IMR-90 (cell line): ENCODE measurements at regions not wholly inside any gene's neighbourhood (a gene's known extent, or its start where the extent isn't known, plus 50 kb on each side); places are given as distances from the start of the nearest gene placed in this dataset.

Source experiments
- ATAC-seq: fragments of 200-7000 bp; cut with Tn5 transposase; 2 replicates; pipeline ENCODE4 v1.9.1; 2020; ENCODE audit warnings: low read depth, mild to moderate bottlenecking, moderate library complexity
- BruUV-seq: library from RNA; stranded (reverse); fragments of 400-500 nt; replicated peaks from 2 replicates; lab custom pipeline; 2021; lab: Mats Ljungman, UMichigan
- CTCF ChIA-PET: fragments of 300-600 bp; formaldehyde crosslinking; extraction: SDS; loops from one replicate; lab custom pipeline; 2021; ENCODE audit warnings: antibody characterized with exemption; lab: Yijun Ruan, JAX
- POLR2A ChIA-PET: fragments of 300-600 bp; sonication (Branson Sonifier 250); formaldehyde crosslinking; loops from one replicate; lab custom pipeline; 2022; ENCODE audit warnings: antibody characterized with exemption; ENCODE audit not compliant: unreplicated experiment; lab: Charles Lee
- DNase-seq: peaks from one replicate; pipeline ENCODE4 v3.0.0; 2013
- H2AFZ ChIP-seq: replicated peaks from 2 replicates; pipeline ENCODE3; 2013; ENCODE audit warnings: low read length, mild to moderate bottlenecking; ENCODE audit not compliant: poor library complexity
- H2AK5ac ChIP-seq: 2 replicates; pipeline ENCODE4 v1.6.1; 2013; ENCODE audit warnings: low read depth, low read length, inconsistent platforms
- H2AK9ac ChIP-seq: replicated peaks from 2 replicates; pipeline ENCODE3; 2013; ENCODE audit warnings: mild to moderate bottlenecking, low read depth, low read length, moderate library complexity; ENCODE audit not compliant: poor library complexity
- H2BK120ac ChIP-seq: 2 replicates; pipeline ENCODE4 v1.6.1; 2013; ENCODE audit warnings: low read depth, low read length, inconsistent platforms
- H2BK15ac ChIP-seq: 3 replicates; pipeline ENCODE4 v1.6.1; 2013; ENCODE audit warnings: low read depth, low read length, inconsistent platforms
- H2BK20ac ChIP-seq: 2 replicates; pipeline ENCODE4 v1.6.1; 2013; ENCODE audit warnings: low read depth, mild to moderate bottlenecking, inconsistent platforms, low read length, moderate library complexity
- H2BK5ac ChIP-seq: 2 replicates; pipeline ENCODE4 v1.6.1; 2013; ENCODE audit warnings: mild to moderate bottlenecking, low read depth, low read length, inconsistent platforms; ENCODE audit not compliant: poor library complexity, severe bottlenecking
- H3K14ac ChIP-seq: replicated peaks from 2 replicates; pipeline ENCODE4 v1.6.1; 2013; ENCODE audit warnings: low read depth, low read length, inconsistent platforms
- H3K18ac ChIP-seq: 2 replicates; pipeline ENCODE4 v1.6.1; 2013; ENCODE audit warnings: low read depth, low read length, control low read depth
- H3K23ac ChIP-seq: 2 replicates; pipeline ENCODE4 v1.6.1; 2013; ENCODE audit warnings: low read depth, low read length, inconsistent platforms
- H3K27ac ChIP-seq: 2 replicates; pipeline ENCODE4 v1.5.1; 2013; ENCODE audit warnings: mild to moderate bottlenecking, control low read depth, low read length; ENCODE audit not compliant: insufficient read depth
- H3K27me3 ChIP-seq: 2 replicates; pipeline ENCODE4 v1.6.1; 2013; ENCODE audit warnings: low read length; ENCODE audit not compliant: control insufficient read depth, insufficient read depth
- H3K36me3 ChIP-seq: 2 replicates; pipeline ENCODE4 v1.6.1; 2013; ENCODE audit warnings: low read length, mixed read lengths; ENCODE audit not compliant: control insufficient read depth, insufficient read depth
- H3K4ac ChIP-seq: 2 replicates; pipeline ENCODE4 v1.6.1; 2013; ENCODE audit warnings: low read depth, low read length, inconsistent platforms
- H3K4me1 ChIP-seq: 2 replicates; pipeline ENCODE4 v1.6.1; 2013; ENCODE audit warnings: low read length, mixed read lengths; ENCODE audit not compliant: control insufficient read depth, insufficient read depth
- H3K4me2 ChIP-seq: 2 replicates; pipeline ENCODE4 v1.6.1; 2013; ENCODE audit warnings: low read depth, mild to moderate bottlenecking, control low read depth, low read length, moderate library complexity
- H3K4me3 ChIP-seq: 2 replicates; pipeline ENCODE4 v1.5.1; 2013; ENCODE audit warnings: low read depth, mild to moderate bottlenecking, control low read depth, low read length, moderate library complexity; ENCODE audit not compliant: insufficient read depth
- H3K56ac ChIP-seq: 2 replicates; pipeline ENCODE4 v1.6.1; 2013; ENCODE audit warnings: low read length, inconsistent platforms; ENCODE audit not compliant: insufficient read depth; ENCODE audit errors: extremely low read depth
- H3K79me1 ChIP-seq, 2 experiments: 2 replicates each; pipeline ENCODE4 v1.6.1; 2013; ENCODE audit warnings: low read length in 2 of 2, inconsistent platforms in 1 of 2, low read depth in 1 of 2
- H3K9ac ChIP-seq: 2 replicates; pipeline ENCODE4 v1.6.1; 2013; ENCODE audit warnings: low read depth, low read length, control low read depth
- H3K9me1 ChIP-seq: 2 replicates; pipeline ENCODE4 v1.6.1; 2013; ENCODE audit warnings: low read length, inconsistent platforms; ENCODE audit not compliant: insufficient read depth
- H3K9me3 ChIP-seq: 2 replicates; pipeline ENCODE4 v1.6.1; 2013; ENCODE audit warnings: low read length; ENCODE audit not compliant: control insufficient read depth, insufficient read depth
- H4K20me1 ChIP-seq: 2 replicates; pipeline ENCODE4 v1.6.1; 2013; ENCODE audit warnings: low read length, inconsistent platforms; ENCODE audit not compliant: insufficient read depth
- H4K5ac ChIP-seq: 2 replicates; pipeline ENCODE4 v1.6.1; 2013; ENCODE audit warnings: mild to moderate bottlenecking, low read depth, low read length, control low read depth
- H4K8ac ChIP-seq, 2 experiments: 2 replicates each; pipeline ENCODE4 v1.6.1; 2013; ENCODE audit warnings: low read depth in 2 of 2, low read length in 2 of 2, control low read depth in 1 of 2, inconsistent platforms in 1 of 2
- H4K91ac ChIP-seq: 2 replicates; pipeline ENCODE4 v1.6.1; 2013; ENCODE audit warnings: low read depth, low read length, inconsistent platforms; ENCODE audit not compliant: insufficient read depth
- BHLHE40 ChIP-seq: fragments of 150-350 bp; IDR thresholded peaks from 2 replicates; pipeline ENCODE4 v1.6.1; 2016; ENCODE audit warnings: mild to moderate bottlenecking, low read depth, low read length
- CEBPB ChIP-seq: IDR thresholded peaks from 2 replicates; pipeline ENCODE4 v1.6.1; 2012; ENCODE audit warnings: low read depth, low read length, improper control_type of control experiment
- CHD1 ChIP-seq: IDR thresholded peaks from 2 replicates; pipeline ENCODE4 v1.6.1; 2012; ENCODE audit warnings: low read depth, low read length, improper control_type of control experiment
- CTCF ChIP-seq: conservative IDR thresholded peaks from 2 replicates; pipeline ENCODE4 v1.5.1; 2012; ENCODE audit warnings: mild to moderate bottlenecking, low read depth, low read length, improper control_type of control experiment
- ELK1 ChIP-seq: fragments of 150-350 bp; IDR thresholded peaks from 2 replicates; pipeline ENCODE4 v1.6.1; 2016; ENCODE audit warnings: low read depth, mild to moderate bottlenecking, low read length, moderate library complexity, borderline replicate concordance
- FOS ChIP-seq: fragments of 150-350 bp; IDR thresholded peaks from 2 replicates; pipeline ENCODE4 v1.6.1; 2016; ENCODE audit warnings: low read depth, low read length
- MAFK ChIP-seq: IDR thresholded peaks from 2 replicates; pipeline ENCODE4 v1.6.1; 2012; ENCODE audit warnings: low read depth, low read length, improper control_type of control experiment
- MAZ ChIP-seq: IDR thresholded peaks from 2 replicates; pipeline ENCODE4 v1.6.1; 2012; ENCODE audit warnings: low read depth, mild to moderate bottlenecking, low read length, improper control_type of control experiment, moderate library complexity, borderline replicate concordance
- MXI1 ChIP-seq: IDR thresholded peaks from 2 replicates; pipeline ENCODE4 v1.6.1; 2012; ENCODE audit warnings: low read depth, mild to moderate bottlenecking, low read length, moderate library complexity, borderline replicate concordance
- NFE2L2 ChIP-seq: fragments of 150-350 bp; IDR thresholded peaks from 2 replicates; pipeline ENCODE4 v1.6.1; 2016; ENCODE audit warnings: low read depth, mild to moderate bottlenecking, low read length
- POLR2A ChIP-seq: IDR thresholded peaks from 2 replicates; pipeline ENCODE4 v1.6.1; 2012; ENCODE audit warnings: mild to moderate bottlenecking, low read depth, low read length
- RAD21 ChIP-seq: IDR thresholded peaks from 2 replicates; pipeline ENCODE4 v1.6.1; 2012; ENCODE audit warnings: low read length, improper control_type of control experiment
- RCOR1 ChIP-seq: IDR thresholded peaks from 2 replicates; pipeline ENCODE4 v1.6.1; 2012; ENCODE audit warnings: mild to moderate bottlenecking, low read length, improper control_type of control experiment; ENCODE audit not compliant: insufficient replicate concordance
- RFX5 ChIP-seq: IDR thresholded peaks from 2 replicates; pipeline ENCODE4 v1.8.0; 2012; ENCODE audit warnings: low read depth, mild to moderate bottlenecking, low read length, moderate library complexity
- SMC3 ChIP-seq: fragments of 150-350 bp; IDR thresholded peaks from 2 replicates; pipeline ENCODE4 v1.6.1; 2016; ENCODE audit warnings: low read depth, mild to moderate bottlenecking, antibody characterized with exemption, low read length, moderate library complexity
- USF2 ChIP-seq: fragments of 150-350 bp; IDR thresholded peaks from 2 replicates; pipeline ENCODE4 v1.6.1; 2017; ENCODE audit warnings: mild to moderate bottlenecking, antibody characterized with exemption, low read length, low read depth
- WGBS, 2 experiments: methylation state at CpG; one replicate each; pipeline versions ENCODE4 v1.1.5 to v1.1.7; 2013; ENCODE audit warnings: missing lambda C conversion rate in 2 of 2; ENCODE audit not compliant: insufficient read length in 1 of 2; ENCODE audit errors: extremely low coverage in 2 of 2; 5-methylcytosine and 5-hydroxymethylcytosine counted together
- dilution Hi-C: fragments of 300-500 bp; cut with HindIII; formaldehyde crosslinking; loops from one replicate; pipeline ENCODE4 v1.14.3; 2018; ENCODE audit warnings: low sequenced_read_pairs; ENCODE audit not compliant: unreplicated experiment
- in situ Hi-C: fragments of 300-500 bp; cut with MboI; formaldehyde crosslinking; loops from 3 replicates; pipeline ENCODE4 v1.14.3; 2019; ENCODE audit warnings: low sequenced_read_pairs, inconsistent platforms, mixed read lengths
- intact Hi-C: fragments of 100-400 bp; cut with micrococcal nuclease; formaldehyde crosslinking; loops from 2 replicates; pipeline ENCODE4 v1.10.0; 2022

- no peak overlapping the region for H2BK5ac ChIP-seq
- DNase-seq (no peak), ATAC-seq (no peak)
Measured at GRCh38 chrX:131723646-131724045, 179.8 kb downstream of the OR13H1 start.

More at GRCh38 chrX:131723646-131724045, 179.8 kb downstream of the OR13H1 start:
- Histone ChIP-seq H3K4ac (no peak overlapping the region), H2BK15ac (no peak overlapping the region), H2BK120ac (no peak overlapping the region), H2AFZ (no peak overlapping the region), H4K91ac (no peak overlapping the region), H3K9me3 (peaks cover 4% of the 10 kb centered on the region; the same call in 1 of the 2 replicates), H3K27me3 (no peaks in the 10 kb centered on the region; the same call in 1 of the 2 replicates), H3K9ac (no peak overlapping the region), H2AK5ac (no peak overlapping the region), H3K23ac (no peak overlapping the region), H3K27ac (no peak overlapping the region), H3K18ac (no peak overlapping the region), H3K4me3 (no peak overlapping the region), H3K4me1 (no peaks in the 10 kb centered on the region), H2BK20ac (no peak overlapping the region), H3K79me1 (no peaks in the 10 kb centered on the region), H3K36me3 (no peaks in the 10 kb centered on the region), H4K20me1 (no peaks in the 10 kb centered on the region), H3K56ac (no peak overlapping the region), H2AK9ac (no peak overlapping the region), H3K9me1 (no peaks in the 10 kb centered on the region), H3K4me2 (no peak overlapping the region), H3K14ac (no peak overlapping the region), H4K8ac (no peak overlapping the region), H4K5ac (no peak overlapping the region)
- dilution Hi-C loops (no loop called here), in situ Hi-C loops (no loop called here), intact Hi-C loops (no loop called here)
- BruUV-seq: no TSS peak
- WGBS, 2 experiments: no CpG with 5 or more reads among the region's 1 CpG
- TF ChIP-seq POLR2A (no peak), MAZ (no peak), MXI1 (no peak), MAFK (no peak), ELK1 (no peak), RAD21 (no peak), CEBPB (no peak), BHLHE40 (no peak), CHD1 (no peak), USF2 (no peak), SMC3 (no peak), RCOR1 (no peak), NFE2L2 (no peak), FOS (no peak), CTCF (no peak), RFX5 (no peak)
- ChIA-PET CTCF (no interaction called here), POLR2A (no interaction called here)
